Fibroblast of lung (primary cell): ENCODE measurements at regions not wholly inside any gene's neighbourhood (a gene's known extent, or its start where the extent isn't known, plus 50 kb on each side); places are given as distances from the start of the nearest gene placed in this dataset.
A peak's percentile ranks its signal among the peaks of the same experiment; 100 is the strongest.

Source experiments
- DNase-seq, 2 donors: peaks; one replicate each; pipeline versions ENCODE4 v3.0.0 to v3.0.0-alpha.2; 2010; ENCODE audit warnings: low read depth in 2 of 2
- H2AFZ ChIP-seq: 2 replicates; pipeline ENCODE4 v1.5.1; 2012; ENCODE audit warnings: low read length, control low read depth, inconsistent platforms
- H3K27ac ChIP-seq: 2 replicates; pipeline ENCODE4 v1.5.1; 2011; ENCODE audit warnings: low read length, control low read depth; ENCODE audit not compliant: insufficient read depth
- H3K27me3 ChIP-seq: 2 replicates; pipeline ENCODE4 v1.5.1; 2011; ENCODE audit warnings: mild to moderate bottlenecking, low read length; ENCODE audit not compliant: control insufficient read depth, insufficient read depth
- H3K36me3 ChIP-seq: 2 replicates; pipeline ENCODE4 v1.5.1; 2011; ENCODE audit warnings: low read length; ENCODE audit not compliant: control insufficient read depth, insufficient read depth
- H3K4me1 ChIP-seq: 2 replicates; pipeline ENCODE4 v1.5.1; 2011; ENCODE audit warnings: low read length; ENCODE audit not compliant: control insufficient read depth, insufficient read depth; ENCODE audit errors: extremely low read depth
- H3K4me2 ChIP-seq: 2 replicates; pipeline ENCODE4 v1.5.1; 2011; ENCODE audit warnings: low read length, control low read depth; ENCODE audit not compliant: insufficient read depth; ENCODE audit errors: extremely low read depth
- H3K4me3 ChIP-seq, 4 experiments: fragments of 200-600 bp in 1 of 4; sonication (generic) in 1 of 4; replicated peaks in 1 of 4; 2 replicates each; pipeline ENCODE4 v1.5.1; 2011 to 2016; ENCODE audit warnings: low read length in 4 of 4, low read depth in 3 of 4, mild to moderate bottlenecking in 3 of 4, control low read depth in 2 of 4, inconsistent platforms in 1 of 4, mixed read lengths in 1 of 4; ENCODE audit not compliant: insufficient read depth in 1 of 4; ENCODE audit errors: control extremely low read depth in 1 of 4
- H3K79me2 ChIP-seq: 2 replicates; pipeline ENCODE4 v1.5.1; 2012; ENCODE audit warnings: mild to moderate bottlenecking, low read length, inconsistent platforms; ENCODE audit not compliant: control insufficient read depth, insufficient read depth
- H3K9ac ChIP-seq: 2 replicates; pipeline ENCODE4 v1.5.1; 2011; ENCODE audit warnings: mild to moderate bottlenecking, low read length, control low read depth; ENCODE audit not compliant: insufficient read depth
- H3K9me3 ChIP-seq: 2 replicates; pipeline ENCODE4 v1.5.1; 2012; ENCODE audit warnings: low read depth, low read length; ENCODE audit not compliant: control insufficient read depth, insufficient read depth
- H4K20me1 ChIP-seq: 2 replicates; pipeline ENCODE4 v1.5.1; 2011; ENCODE audit warnings: low read length; ENCODE audit not compliant: control insufficient read depth, insufficient read depth; ENCODE audit errors: extremely low read depth
- EZH2 ChIP-seq: IDR thresholded peaks from 2 replicates; pipeline ENCODE4 v1.5.1; 2012; ENCODE audit warnings: low read length, control low read depth, mild to moderate bottlenecking; ENCODE audit errors: missing control alignments
- TF ChIP-seq, protein P1 (sequence below), 2 donors: IDR thresholded peaks in 1 of 2; conservative IDR thresholded peaks in 1 of 2; 1 replicate in 1 of 2; 2 replicates in 1 of 2; pipeline ENCODE4 v1.5.1; 2011 to 2012; ENCODE audit warnings: low read length in 2 of 2, control low read depth in 1 of 2, inconsistent platforms in 1 of 2, low read depth in 1 of 2, mild to moderate bottlenecking in 1 of 2

DNA sequence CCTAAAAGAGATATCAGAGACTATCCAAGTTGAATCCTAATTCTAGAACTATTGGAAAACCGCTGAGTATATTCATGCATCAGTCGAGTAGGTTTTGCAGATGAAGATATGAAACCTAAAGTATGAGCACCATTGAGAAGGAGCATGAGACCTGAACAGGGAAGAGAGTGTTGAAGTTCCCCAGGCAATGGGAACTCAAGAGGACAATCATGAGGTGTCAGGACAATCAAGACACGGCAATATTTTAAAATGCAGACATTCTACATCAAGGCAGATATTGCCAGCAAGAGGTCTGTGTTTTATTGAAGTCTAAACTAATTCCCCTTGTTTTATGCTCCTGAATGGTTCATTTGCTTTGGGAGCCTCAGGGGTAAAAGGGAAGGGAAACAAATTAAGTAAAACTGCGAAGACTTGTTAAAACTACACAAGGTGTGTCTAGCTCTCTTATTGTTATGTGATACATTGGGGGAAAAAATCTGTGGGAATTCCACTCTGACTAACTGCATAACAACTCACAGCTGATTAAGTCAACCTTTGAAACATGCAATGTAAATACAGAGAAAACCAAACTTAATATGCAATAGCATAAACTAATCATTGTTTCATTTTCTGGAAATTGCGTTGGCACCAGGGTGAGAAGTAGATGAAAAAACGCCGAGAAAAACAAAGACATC lies 347.9 kb upstream of the ADGRL2 start:
- Histone ChIP-seq H3K79me2 (no peaks in the 10 kb centered on the region), H3K27me3 (no peaks in the 10 kb centered on the region), H2AFZ (no peak overlapping the region), H3K9me3 (no peaks in the 10 kb centered on the region), H3K9ac (no peak overlapping the region), H3K36me3 (no peaks in the 10 kb centered on the region), H3K4me1 (no peaks in the 10 kb centered on the region), H3K4me2 (no peak overlapping the region), H4K20me1 (no peaks in the 10 kb centered on the region), H3K27ac (no peak overlapping the region), H3K4me3 (no peak overlapping the region)
- TF ChIP-seq, protein P1, sequence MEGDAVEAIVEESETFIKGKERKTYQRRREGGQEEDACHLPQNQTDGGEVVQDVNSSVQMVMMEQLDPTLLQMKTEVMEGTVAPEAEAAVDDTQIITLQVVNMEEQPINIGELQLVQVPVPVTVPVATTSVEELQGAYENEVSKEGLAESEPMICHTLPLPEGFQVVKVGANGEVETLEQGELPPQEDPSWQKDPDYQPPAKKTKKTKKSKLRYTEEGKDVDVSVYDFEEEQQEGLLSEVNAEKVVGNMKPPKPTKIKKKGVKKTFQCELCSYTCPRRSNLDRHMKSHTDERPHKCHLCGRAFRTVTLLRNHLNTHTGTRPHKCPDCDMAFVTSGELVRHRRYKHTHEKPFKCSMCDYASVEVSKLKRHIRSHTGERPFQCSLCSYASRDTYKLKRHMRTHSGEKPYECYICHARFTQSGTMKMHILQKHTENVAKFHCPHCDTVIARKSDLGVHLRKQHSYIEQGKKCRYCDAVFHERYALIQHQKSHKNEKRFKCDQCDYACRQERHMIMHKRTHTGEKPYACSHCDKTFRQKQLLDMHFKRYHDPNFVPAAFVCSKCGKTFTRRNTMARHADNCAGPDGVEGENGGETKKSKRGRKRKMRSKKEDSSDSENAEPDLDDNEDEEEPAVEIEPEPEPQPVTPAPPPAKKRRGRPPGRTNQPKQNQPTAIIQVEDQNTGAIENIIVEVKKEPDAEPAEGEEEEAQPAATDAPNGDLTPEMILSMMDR (conservative IDR thresholded peaks at IDR 0.05 in 1 of 2, IDR thresholded peaks at IDR 0.05 in 1 of 2; ENCODE audit: low read depth in 1 of 2, low read length in 2 of 2): no peak
- TF ChIP-seq EZH2: no peak
- DNase-seq: peak in 1 of 2 donors; percentile 15

DNA sequence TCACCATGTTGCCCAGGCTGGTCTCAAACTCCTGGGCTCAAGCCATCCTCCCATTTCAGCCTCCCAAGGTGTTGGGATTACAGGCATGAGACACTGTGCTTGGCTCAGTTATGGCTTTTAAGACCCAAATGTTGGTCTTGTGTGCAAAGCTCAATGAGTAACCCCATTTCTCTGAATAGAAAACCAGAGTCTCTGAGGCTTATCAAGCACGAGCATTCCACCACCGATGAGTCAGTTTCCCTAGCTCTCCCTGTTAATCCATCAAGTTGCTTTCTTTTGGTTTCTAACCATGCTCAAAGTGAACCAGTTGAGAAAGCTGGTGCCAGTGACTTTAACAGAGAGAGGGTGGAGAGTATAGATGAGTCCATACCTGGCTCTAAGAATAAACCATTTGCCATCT lies 350.9 kb upstream of the ADGRL2 start:
- Histone ChIP-seq H3K36me3 (no peaks in the 10 kb centered on the region), H3K4me3 (no peak overlapping the region), H4K20me1 (no peaks in the 10 kb centered on the region), H3K27ac (no peak overlapping the region), H3K27me3 (no peaks in the 10 kb centered on the region), H3K79me2 (no peaks in the 10 kb centered on the region), H3K4me2 (no peak overlapping the region), H3K9me3 (no peaks in the 10 kb centered on the region), H2AFZ (no peak overlapping the region), H3K9ac (no peak overlapping the region), H3K4me1 (no peaks in the 10 kb centered on the region)
- no peak for TF ChIP-seq EZH2
- TF ChIP-seq, protein P1 (conservative IDR thresholded peaks at IDR 0.05 in 1 of 2, IDR thresholded peaks at IDR 0.05 in 1 of 2; ENCODE audit: low read depth in 1 of 2, low read length in 2 of 2): no peak
- peak in 1 of 2 donors; percentile 40 for DNase-seq

DNA sequence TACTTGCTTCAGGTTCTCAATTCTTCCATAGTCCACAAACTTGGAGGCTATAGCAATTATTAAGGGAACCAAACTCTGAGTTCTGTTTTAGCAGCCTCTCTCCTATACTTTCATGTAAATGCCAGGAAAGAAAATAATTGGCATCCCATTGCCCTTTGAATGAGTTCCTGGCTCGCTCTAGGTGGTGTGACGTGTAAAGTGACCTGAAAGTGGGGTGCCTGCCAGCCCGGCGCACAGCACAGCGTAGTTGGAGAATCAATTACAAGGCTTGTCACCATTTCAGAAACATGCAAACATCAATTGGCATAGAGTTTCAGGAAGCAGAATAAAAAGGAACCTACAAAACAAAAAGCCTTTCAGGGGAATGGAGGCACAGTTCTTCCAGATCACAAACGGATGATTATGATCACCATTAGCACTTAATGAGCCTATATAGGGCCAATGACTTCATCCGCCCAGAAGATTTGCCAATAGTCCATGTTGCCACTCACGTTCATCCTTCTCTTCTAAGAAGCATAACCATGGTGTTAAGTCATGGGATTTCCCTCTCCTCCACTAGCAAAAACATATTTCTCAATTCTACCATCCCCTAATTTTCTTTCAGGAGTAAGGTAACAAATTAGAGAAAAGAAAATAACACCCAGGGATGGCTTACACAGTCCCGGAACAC lies 354.6 kb upstream of the ADGRL2 start:
- Histone ChIP-seq H3K9ac (no peak overlapping the region), H3K36me3 (no peaks in the 10 kb centered on the region), H3K9me3 (no peaks in the 10 kb centered on the region), H3K4me1 (no peaks in the 10 kb centered on the region), H3K4me3 (no peak overlapping the region), H4K20me1 (no peaks in the 10 kb centered on the region), H3K27ac (no peak overlapping the region), H2AFZ (no peak overlapping the region), H3K27me3 (no peaks in the 10 kb centered on the region), H3K79me2 (no peaks in the 10 kb centered on the region), H3K4me2 (no peak overlapping the region)
- no peak for TF ChIP-seq EZH2
- TF ChIP-seq, protein P1 (conservative IDR thresholded peaks at IDR 0.05 in 1 of 2, IDR thresholded peaks at IDR 0.05 in 1 of 2; ENCODE audit: low read depth in 1 of 2, low read length in 2 of 2): no peak
- no peak for DNase-seq
